Activated CD4-positive, alpha-beta T cell treated with anti-CD3 and anti-CD28 coated beads, Interleukin-2, amount 50 U/mL, for 4 hours (primary cell): ENCODE measurements at regions not wholly inside any gene's neighbourhood (a gene's known extent, or its start where the extent isn't known, plus 50 kb on each side); places are given as distances from the start of the nearest gene placed in this dataset.

Source experiments
- DNase-seq, 2 experiments: peaks; one replicate each; pipeline ENCODE4 v3.0.0-alpha.2; 2020

- DNase-seq: no peak
These were observed 135.7 kb downstream of the ASB1 start for GRCh38 chr2:238562446-238562845.

GRCh38 chr2:238563551-238563950 is 136.8 kb downstream of the ASB1 start:
- no peak for DNase-seq

DNA sequence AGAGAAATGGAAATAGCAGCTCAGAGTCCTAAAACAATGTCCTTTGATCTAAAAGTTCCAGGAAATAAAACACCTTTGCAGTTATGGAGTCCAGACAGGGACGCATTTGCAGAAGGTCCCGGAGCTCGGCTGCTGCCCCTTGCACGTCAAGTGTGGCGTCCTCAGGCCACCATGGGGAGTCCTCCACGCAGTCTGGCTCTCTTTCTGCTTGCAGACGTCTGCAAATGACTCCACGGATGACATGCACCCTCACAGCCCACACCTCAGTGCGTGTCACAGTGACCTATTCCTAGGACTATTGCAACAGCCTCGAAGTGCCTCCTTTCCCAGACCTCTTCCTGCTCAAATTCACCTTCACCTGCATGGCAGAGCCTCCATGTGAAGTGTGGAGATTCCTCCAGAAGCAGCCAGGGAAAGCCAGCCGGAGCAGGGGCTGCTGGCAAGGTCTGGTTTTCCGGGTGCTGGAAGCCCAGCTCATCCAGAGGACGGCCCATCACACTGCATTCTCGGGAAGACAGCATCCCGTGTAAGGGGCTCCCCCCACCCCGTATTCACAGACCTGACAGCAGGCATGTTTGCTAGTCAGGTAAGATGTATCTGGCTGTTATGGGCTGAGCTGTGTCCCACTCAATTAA is 137.7 kb downstream of the ASB1 start:
- no peak for DNase-seq

DNA sequence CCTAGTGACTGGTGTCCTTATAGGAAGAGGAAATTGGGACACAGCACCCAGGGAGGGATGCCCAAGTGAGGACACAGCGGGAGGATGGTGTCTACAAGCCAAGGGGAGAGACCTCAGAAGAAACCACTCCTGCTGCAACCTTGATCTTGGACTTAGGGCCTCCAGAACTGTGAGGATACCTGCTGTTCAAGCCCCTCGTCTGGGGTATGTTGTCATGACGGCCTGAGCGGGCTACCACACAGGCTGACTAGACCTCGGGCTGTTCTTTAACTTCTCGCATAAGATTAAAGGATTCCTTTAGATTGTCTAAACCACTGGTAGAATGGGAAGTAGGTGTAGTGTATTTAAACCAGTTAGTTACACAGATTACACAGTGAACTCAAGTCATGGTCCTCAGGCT is 138.3 kb downstream of the ASB1 start:
- no peak for DNase-seq

DNA sequence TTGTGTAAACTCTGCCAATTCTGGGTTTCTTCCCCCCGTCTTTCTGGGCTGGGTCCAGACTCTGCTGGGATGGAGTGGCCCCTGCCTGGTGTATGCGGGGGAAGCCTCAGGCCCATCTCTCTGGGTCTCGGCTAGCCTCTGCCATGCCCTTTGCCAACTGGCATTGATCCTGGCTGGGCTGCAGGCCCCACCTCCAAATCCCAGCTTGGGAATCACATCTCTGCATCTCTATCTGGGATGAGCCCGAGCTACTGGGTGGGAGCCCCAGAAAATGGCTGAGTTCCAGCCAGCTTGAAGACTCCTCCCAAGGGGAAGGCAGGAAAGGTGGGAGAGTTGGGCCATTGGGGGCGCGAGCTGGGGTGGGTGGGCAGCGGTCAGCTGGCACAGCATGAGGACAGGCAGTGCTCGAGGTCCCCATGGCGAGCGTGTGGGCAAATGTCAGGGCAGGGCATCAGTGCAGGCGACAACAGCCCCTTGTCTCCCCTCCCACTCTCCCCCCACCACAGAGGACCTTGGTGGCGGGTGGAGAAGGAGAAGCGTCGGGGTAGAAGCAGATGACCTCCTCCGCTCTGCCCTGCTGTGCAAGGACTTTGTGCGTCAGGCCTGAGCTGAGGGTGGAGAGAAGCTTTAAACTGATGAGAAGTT is 139.4 kb downstream of the ASB1 start:
- DNase-seq: no peak

- no peak for DNase-seq
These were observed 140.5 kb downstream of the ASB1 start for GRCh38 chr2:238567067-238567855.

GRCh38 chr2:238567996-238568395 is 141.3 kb downstream of the ASB1 start:
- no peak for DNase-seq

DNA sequence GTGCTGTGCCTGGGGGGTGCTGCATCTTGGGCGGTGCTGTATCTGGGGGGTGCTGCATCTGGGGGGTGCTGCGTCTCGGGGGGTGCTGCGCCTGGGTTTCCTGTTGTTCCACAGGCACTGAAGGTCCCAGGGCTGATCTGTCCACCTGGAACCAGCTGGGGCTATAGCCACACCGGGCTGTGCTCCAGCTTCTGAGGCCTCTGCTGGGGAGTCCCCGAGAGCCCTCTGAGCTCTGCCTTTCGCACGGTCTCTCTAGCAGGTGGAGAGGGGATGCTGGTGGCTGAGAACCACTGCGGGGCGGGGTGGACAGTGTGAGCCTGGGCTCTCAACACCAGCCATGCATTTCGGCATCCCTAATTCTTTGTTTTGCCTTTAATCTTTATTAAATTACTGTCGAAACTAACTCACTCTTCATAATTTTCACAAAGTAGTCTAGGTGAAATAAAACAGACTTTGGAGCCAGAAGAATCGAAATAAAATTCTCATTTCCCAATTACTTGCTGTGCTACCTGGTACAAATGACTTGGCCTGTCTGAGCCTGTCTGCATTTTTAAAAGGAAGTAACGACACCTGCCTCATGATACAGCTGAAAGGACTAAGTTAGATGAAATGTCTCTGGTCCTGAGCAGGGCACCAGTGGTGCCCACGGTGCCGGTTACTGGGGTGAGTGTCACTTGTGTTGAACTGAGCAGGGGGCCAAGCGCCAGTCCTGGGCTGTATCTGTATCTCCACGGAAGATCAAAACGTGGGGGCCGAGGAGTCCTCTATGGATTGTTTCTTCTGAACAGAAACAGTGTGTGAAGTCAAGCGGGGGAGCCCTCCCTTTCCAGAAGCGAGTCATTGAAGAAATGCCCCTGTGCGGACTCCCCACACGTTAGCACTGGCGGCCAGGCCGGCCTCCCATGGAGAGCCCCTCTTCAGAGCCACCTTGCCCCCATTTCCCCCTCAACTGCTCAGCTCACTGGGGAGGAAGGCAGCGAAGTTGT is 142.0 kb downstream of the ASB1 start:
- DNase-seq: no peak

- DNase-seq: no peak
These were observed 142.9 kb downstream of the ASB1 start for GRCh38 chr2:238569507-238570195.

GRCh38 chr2:238570391-238570790 is 143.7 kb downstream of the ASB1 start:
- no peak for DNase-seq

- no peak for DNase-seq
These were observed 144.2 kb downstream of the ASB1 start for GRCh38 chr2:238570926-238571325.

DNA sequence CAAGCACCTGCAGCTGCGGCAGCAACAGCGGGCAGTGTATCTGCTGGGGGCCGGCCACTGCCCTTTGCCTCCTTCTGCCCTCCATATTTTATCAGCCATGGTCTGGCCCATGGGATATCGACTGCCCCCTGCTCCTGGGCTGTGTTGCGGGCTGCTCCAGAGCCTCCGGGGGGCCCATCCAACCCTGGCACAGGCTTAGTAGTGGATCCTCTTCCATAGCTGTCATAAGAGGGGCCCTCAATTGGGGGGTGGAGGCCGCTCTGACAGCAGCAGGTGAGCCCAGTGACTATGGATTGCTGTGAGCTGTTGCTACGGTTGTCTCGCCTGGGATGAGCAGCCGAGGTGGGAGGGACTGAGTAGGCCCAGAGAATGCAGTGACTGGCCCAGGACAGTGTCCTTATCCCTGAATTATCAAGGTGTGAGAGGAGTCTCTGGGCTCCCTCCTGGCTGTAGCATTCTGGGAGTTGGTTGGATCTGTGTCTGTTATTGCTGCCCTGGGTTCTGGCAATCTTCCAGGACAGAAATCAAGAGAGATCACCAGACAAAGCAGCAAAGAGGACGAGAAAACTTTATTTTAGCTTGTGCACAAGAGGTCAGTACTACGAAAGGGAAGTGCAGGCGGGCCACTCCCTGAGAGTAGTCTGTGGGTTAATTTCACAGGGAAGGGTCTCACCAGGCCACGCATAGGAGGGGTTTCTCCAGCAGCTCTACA is 145.1 kb downstream of the ASB1 start:
- DNase-seq: no peak

GRCh38 chr2:238573065-238573778 is 146.5 kb downstream of the ASB1 start:
- no peak for DNase-seq

GRCh38 chr2:238573916-238574315 is 147.2 kb downstream of the ASB1 start:
- DNase-seq: no peak

DNA sequence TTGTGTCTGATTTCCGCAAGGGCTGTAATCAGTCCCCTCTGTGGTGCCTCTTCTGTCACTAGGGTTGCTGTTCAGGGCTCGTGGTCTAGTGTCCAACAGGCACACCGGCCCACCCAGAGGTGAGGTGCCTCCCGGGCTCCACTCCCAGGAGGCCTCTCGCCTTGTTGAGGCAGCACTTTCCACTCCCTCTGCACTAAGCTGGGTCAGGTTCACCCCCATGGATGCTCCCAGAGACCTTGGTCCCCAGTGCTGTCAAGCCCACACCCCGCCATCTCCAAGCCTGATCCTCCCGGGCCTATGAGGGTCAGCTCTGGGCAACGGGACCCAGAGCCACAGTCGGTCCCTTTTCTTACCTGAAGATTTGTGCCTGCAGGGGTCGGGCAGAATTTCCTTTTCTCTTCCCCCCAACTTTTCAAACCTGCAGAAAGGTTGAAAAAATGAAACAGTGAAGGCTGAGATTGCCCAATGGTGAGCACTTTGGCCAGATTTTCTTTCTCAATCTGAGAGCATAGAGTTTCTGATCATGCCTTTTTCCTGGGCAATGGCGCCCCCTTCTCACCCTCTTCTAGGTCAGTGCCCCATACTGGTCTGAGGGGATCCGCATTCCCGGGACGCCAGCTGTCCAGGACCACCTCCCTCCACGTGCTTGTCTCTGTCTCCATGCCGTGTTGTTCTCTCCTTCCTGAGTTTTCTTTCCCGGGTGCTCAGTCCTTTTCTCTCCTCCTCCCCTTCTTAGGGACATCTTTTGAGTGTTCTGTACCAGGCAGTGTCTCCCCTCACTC is 148.0 kb downstream of the ASB1 start:
- DNase-seq: no peak

- DNase-seq: no peak
These were observed 149.9 kb downstream of the ASB1 start for GRCh38 chr2:238576674-238577073.

DNA sequence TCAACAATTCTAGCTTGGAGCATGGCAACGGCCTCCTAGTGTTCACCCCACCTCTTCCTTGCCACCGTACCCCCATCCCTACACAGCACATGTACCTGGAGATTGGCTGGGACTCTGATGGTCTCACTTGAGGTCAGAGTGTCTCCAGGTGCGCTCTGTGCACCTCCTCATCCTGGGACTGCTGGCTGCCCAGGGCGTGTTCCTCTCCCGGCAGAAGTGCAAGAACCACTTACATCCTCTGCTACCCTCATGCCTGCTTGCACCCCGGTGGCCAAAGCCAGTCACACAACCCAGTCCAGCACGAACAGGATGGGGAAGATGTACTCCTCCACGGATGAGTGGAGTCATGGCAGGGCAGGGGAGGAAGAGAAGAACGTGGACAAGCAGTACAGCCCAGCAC is 151.5 kb downstream of the ASB1 start:
- DNase-seq: no peak

GRCh38 chr2:238580486-238580885 is 153.8 kb downstream of the ASB1 start:
- no peak for DNase-seq

- DNase-seq: no peak
These were observed 154.4 kb downstream of the ASB1 start for GRCh38 chr2:238581126-238581525.

DNA sequence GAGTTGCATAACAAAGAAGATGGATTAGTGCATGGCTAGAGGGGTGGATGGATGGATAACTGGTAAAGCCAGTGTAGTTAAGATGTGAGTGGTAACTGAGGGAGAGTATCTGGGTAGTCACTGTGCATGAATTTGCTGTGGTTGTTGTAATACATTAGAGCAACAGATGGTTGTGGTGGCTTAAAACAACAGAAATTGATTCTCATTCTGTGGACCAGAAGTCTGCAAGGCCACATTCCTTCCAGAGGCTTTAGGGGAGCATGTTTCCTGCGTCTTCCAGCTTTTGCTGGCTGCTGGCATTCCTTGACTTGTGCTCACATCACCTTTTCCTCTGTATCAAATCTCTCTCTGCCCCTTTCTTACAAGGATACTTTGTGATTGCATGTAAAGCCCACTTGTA is 155.4 kb downstream of the ASB1 start:
- no peak for DNase-seq
